Tibial artery (tissue), 4 donors: ENCODE measurements at regions not wholly inside any gene's neighbourhood (a gene's known extent, or its start where the extent isn't known, plus 50 kb on each side); places are given as distances from the start of the nearest gene placed in this dataset.

ENCODE experiments used
- DNase-seq, 2 donors: peaks; one replicate each; pipeline ENCODE4 v3.0.0-alpha.2; 2019
- H3K27ac ChIP-seq, 2 donors: fragments of 200-600 bp; sonication (generic) in 1 of 2; 1 replicate in 1 of 2; 2 replicates in 1 of 2; pipeline ENCODE4 v1.5.1; 2018 to 2019; ENCODE audit warnings: mild to moderate bottlenecking in 1 of 2
- H3K27me3 ChIP-seq, 2 donors: fragments of 200-600 bp; sonication (generic) in 1 of 2; one replicate each; pipeline versions ENCODE4 v1.5.1 to v1.6.0; 2016 to 2019
- H3K36me3 ChIP-seq, 3 donors: fragments of 200-600 bp; sonication (generic) in 2 of 3; one replicate each; pipeline ENCODE4 v1.5.1; 2016 to 2019; ENCODE audit warnings: mild to moderate bottlenecking in 2 of 3
- H3K4me1 ChIP-seq, 4 donors: fragments of 200-600 bp; sonication (generic) in 2 of 4; 1 replicate in 3 of 4; 2 replicates in 1 of 4; pipeline ENCODE4 v1.5.1; 2016 to 2019
- H3K4me3 ChIP-seq, 2 donors: fragments of 200-600 bp; sonication (generic) in 1 of 2; 1 replicate in 1 of 2; 2 replicates in 1 of 2; pipeline ENCODE4 v1.5.1; 2018 to 2019; ENCODE audit warnings: mild to moderate bottlenecking in 2 of 2
- H3K9me3 ChIP-seq, 3 donors: fragments of 200-600 bp; sonication (generic) in 1 of 3; one replicate each; pipeline ENCODE4 v1.5.1; 2016 to 2019
- CTCF ChIP-seq, 2 experiments: fragments of 200-600 bp in 1 of 2; fragments of 450-650 bp in 1 of 2; IDR thresholded peaks; one replicate each; pipeline ENCODE4 v1.5.1; 2017 to 2019; ENCODE audit warnings: antibody characterized with exemption in 2 of 2, mild to moderate bottlenecking in 1 of 2, moderate library complexity in 1 of 2
- intact Hi-C: fragments of 100-400 bp; cut with DNase I; formaldehyde crosslinking; loops from one replicate; pipeline ENCODE4 v1.15.0; 2023; ENCODE audit warnings: low total_unique reads

DNA sequence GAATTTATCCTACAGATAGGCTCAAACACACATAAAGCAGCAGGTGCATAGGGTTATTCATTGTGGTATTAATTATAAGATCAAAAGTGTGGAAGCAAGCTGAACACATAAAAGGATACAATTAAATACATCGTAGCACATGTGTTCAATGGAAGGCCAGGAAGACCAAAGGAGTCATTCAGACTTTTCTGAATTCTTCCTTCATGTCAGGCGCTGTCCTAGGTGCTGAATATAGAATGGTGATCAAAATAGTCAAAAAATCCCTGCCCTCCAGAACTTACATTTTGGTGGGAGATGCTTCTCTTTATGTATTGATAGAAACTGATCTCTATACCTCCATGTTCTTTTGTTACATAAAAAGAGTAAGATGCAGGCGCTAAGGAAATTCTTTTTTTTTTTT, 439.0 kb upstream of the ASIC2 start:
- DNase-seq: no peak
- Histone ChIP-seq H3K27me3 (peaks cover 0 to 28% of the 10 kb centered on the region in 2 donors), H3K27ac (no peak overlapping the region), H3K36me3 (no peaks in the 10 kb centered on the region), H3K4me3 (no peak overlapping the region), H3K9me3 (no peaks in the 10 kb centered on the region), H3K4me1 (no peaks in the 10 kb centered on the region)
- TF ChIP-seq CTCF (IDR thresholded peaks at IDR 0.05): no peak
- intact Hi-C loops: no loop called here

- TF ChIP-seq CTCF (IDR thresholded peaks at IDR 0.05): no peak
- DNase-seq: no peak
- Histone ChIP-seq H3K36me3 (no peaks in the 10 kb centered on the region), H3K27me3 (peaks cover 0 to 26% of the 10 kb centered on the region in 2 donors), H3K9me3 (no peaks in the 10 kb centered on the region), H3K27ac (no peak overlapping the region), H3K4me3 (no peak overlapping the region), H3K4me1 (no peaks in the 10 kb centered on the region)
- intact Hi-C loops: no loop called here
Observed at GRCh38 chr17:33739714-33740113, 446.6 kb upstream of the ASIC2 start.

DNA sequence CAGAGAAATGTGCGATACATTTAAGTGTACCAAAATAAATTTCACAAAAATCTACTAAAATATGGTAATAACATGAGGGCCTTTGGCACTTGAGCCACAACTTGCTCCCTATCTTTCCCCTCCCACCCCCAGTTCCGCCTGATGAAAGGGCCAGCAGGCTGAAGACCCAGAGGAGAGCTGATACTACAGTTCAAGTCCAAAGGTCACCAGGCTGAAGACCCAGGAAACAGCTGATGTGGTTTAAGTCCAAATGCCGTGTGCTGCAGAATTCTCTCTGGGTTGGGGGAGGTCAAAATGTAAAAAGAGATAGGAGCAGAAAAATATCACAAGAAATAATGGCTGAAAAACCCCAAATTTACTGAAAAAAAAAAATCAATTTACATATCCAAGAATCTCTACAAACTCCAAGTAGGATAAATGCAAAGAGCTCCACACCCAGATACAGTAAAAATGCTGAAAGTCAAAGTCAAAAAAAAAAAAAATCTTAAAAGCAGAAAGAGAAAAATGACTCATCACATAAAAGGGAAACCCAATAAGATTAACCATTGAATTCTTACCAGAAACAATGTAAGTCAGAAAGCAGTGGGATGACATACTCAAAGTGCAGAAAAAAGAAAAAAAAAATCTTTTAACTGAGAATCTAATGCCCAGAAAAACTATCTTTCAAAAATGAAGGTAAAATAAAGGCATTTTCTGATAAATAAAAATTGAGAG, 452.1 kb upstream of the ASIC2 start:
- intact Hi-C loops: no loop called here
- no peaks in the 10 kb centered on the region for H3K4me1 ChIP-seq
- TF ChIP-seq CTCF (IDR thresholded peaks at IDR 0.05): no peak
- H3K4me3 ChIP-seq: no peak overlapping the region
- H3K27ac ChIP-seq: no peak overlapping the region
- no peaks in the 10 kb centered on the region for H3K9me3 ChIP-seq
- DNase-seq: no peak
- H3K36me3 ChIP-seq: no peaks in the 10 kb centered on the region
- H3K27me3 ChIP-seq: peaks cover 0 to 24% of the 10 kb centered on the region in 2 donors

GRCh38 chr17:33749171-33749570, 456.1 kb upstream of the ASIC2 start:
- no peak for TF ChIP-seq CTCF (IDR thresholded peaks at IDR 0.05)
- peaks cover 0 to 6% (median 0%) of the 10 kb centered on the region in 4 donors for H3K4me1 ChIP-seq
- no peaks in the 10 kb centered on the region for H3K36me3 ChIP-seq
- intact Hi-C loops: no loop called here
- no peak for DNase-seq
- H3K4me3 ChIP-seq: no peak overlapping the region
- H3K9me3 ChIP-seq: no peaks in the 10 kb centered on the region
- peaks cover 0 to 28% of the 10 kb centered on the region in 2 donors for H3K27me3 ChIP-seq
- H3K27ac ChIP-seq: no peak overlapping the region

DNA sequence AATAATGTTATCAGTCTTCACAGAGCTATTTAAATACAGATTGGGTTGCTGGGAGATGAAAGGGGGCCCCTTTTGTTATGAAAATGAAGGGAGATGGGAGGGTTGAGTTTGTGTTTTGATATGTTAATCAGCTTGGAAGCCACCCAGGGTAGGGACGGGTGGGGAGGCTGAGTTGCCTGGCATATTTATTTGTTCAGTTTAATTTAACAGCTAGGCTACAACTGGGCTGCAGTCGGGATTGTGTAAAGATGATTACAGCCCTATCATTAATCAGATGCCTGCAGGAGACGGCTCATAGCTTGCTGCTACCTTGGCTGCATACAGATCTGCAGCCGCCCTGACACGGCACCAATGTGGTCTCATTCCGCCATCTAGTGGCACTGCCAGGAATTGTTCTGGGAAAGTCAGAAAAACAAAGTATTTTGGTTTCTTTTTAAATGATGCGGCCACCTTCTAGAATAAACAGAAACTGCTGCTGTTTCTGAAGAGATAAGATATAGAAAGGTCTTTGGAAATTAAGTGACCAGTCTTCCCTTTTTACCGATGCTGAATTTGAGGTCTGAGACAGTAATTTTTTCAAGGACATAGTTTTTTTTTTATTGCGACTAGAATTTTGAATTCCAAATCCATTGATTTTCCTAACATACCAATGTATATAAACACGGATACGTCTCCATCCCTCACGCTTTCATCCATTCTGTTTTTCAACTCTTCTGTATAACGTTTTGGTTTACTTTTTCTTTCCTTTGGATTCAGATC, 458.0 kb upstream of the ASIC2 start:
- Histone ChIP-seq H3K27me3 (peaks cover 0 to 30% of the 10 kb centered on the region in 2 donors), H3K9me3 (peaks cover 0 to 10% (median 0%) of the 10 kb centered on the region in 3 donors), H3K4me1 (peaks cover 0 to 6% (median 0%) of the 10 kb centered on the region in 4 donors), H3K4me3 (no peak overlapping the region), H3K27ac (no peak overlapping the region), H3K36me3 (no peaks in the 10 kb centered on the region)
- TF ChIP-seq CTCF (IDR thresholded peaks at IDR 0.05): peak; percentile 84 to 94
- peak in 1 of 2 donors; percentile 70 for DNase-seq
- intact Hi-C loops: no loop called here
